ENCODE measurements at regions not wholly inside any gene's neighbourhood (a gene's known extent, or its start where the extent isn't known, plus 50 kb on each side); places are given as distances from the start of the nearest gene placed in this dataset.

- no peak for TF ChIP-seq CTCF (conservative IDR thresholded peaks at IDR 0.05)
- no peak for TF ChIP-seq EZH2 (IDR thresholded peaks at IDR 0.05; ENCODE audit: low read depth)
These were observed 502.7 kb upstream of the HTR2A start for GRCh38 chr13:47399599-47399998.

Measured in PC-9 (cell line).